ENCODE measurements at regions not wholly inside any gene's neighbourhood (a gene's known extent, or its start where the extent isn't known, plus 50 kb on each side); places are given as distances from the start of the nearest gene placed in this dataset.

- TF ChIP-seq BACH1 (IDR thresholded peaks at IDR 0.05; ENCODE audit: borderline replicate concordance) = no peak
Measured at GRCh38 chr1:109821831-109822745, 58.4 kb upstream of the EPS8L3 start (continued).

GRCh38 chr1:109821221-109821669 is 57.5 kb upstream of the EPS8L3 start:
- DNase-seq (ENCODE audit: low read depth, low spot score) (no peak), FAIRE-seq (no peak), ATAC-seq (no peak)
- ChIA-PET SMC1A (ENCODE audit: uncharacterized antibody, unreplicated experiment) (no interaction called here), POLR2A (interaction anchor here (1.0 kb wide), 1 partner anchor 13 kb away, joined by 3 read pairs; no protein-coding TSS in a partner anchor), CTCF (no interaction called here), RAD21 (ENCODE audit: unreplicated experiment) (no interaction called here)
- WGBS (ENCODE audit: insufficient coverage, insufficient replicate concordance, low lambda C conversion rate, missing lambda C conversion rate) = 68% methylated on average over 8 of the region's 8 CpGs
- no peak overlapping the region for H3K27ac ChIP-seq (ENCODE audit: control insufficient read depth, insufficient read depth)
- no peak overlapping the region for H3K4me3 ChIP-seq
- H3K4me2 ChIP-seq (ENCODE audit: control insufficient read depth, insufficient read depth) = no peak overlapping the region
- no peaks in the 10 kb centered on the region for H4K20me1 ChIP-seq (ENCODE audit: control insufficient read depth, insufficient read depth)
- in situ Hi-C loops (cut with MboI) = no loop called here
- no peaks in the 10 kb centered on the region for H3K36me3 ChIP-seq (ENCODE audit: control insufficient read depth in 2 of 2, insufficient read depth in 2 of 2, low read length in 1 of 2)
- H3K27me3 ChIP-seq (replicated peaks in 1 of 2; ENCODE audit: control insufficient read depth in 2 of 2, insufficient read depth in 2 of 2, low read length in 1 of 2) = no peaks in the 10 kb centered on the region
- no peaks in the 10 kb centered on the region for H3K9me3 ChIP-seq (replicated peaks; ENCODE audit: control insufficient read depth, insufficient read depth, low read length)
- peaks cover 19% of the 10 kb centered on the region for H3K4me1 ChIP-seq (ENCODE audit: control insufficient read depth, insufficient read depth, low read length)
- no peak overlapping the region for H3K9ac ChIP-seq (ENCODE audit: control insufficient read depth, insufficient read depth, low read length)
- no peak overlapping the region for H2AFZ ChIP-seq (ENCODE audit: control insufficient read depth, low read depth, low read length)
- no TSS peak for BruUV-seq (replicated peaks)
- H3K79me2 ChIP-seq (ENCODE audit: control insufficient read depth, insufficient read depth, low read length) = no peaks in the 10 kb centered on the region
- no peak for TF ChIP-seq STAT1 (conservative IDR thresholded peaks at IDR 0.05)
- no peak for TF ChIP-seq PBX3 (IDR thresholded peaks at IDR 0.05; ENCODE audit: insufficient replicate concordance, low read depth, low read length)
- no peak for TF ChIP-seq RBBP5 (conservative IDR thresholded peaks at IDR 0.05)
- no peak for TF ChIP-seq FOXK2 (IDR thresholded peaks at IDR 0.05)
- no peak for TF ChIP-seq BHLHE40 (IDR thresholded peaks at IDR 0.05; ENCODE audit: borderline replicate concordance in 1 of 2, low read depth in 2 of 2, low read length in 1 of 2)
- TF ChIP-seq BCL3 (IDR thresholded peaks at IDR 0.05; ENCODE audit: borderline replicate concordance, insufficient read depth, low read depth, low read length, poor library complexity, severe bottlenecking) = no peak
- no peak for TF ChIP-seq TBL1XR1 (IDR thresholded peaks at IDR 0.05; ENCODE audit: low read depth, low read length)
- no peak for TF ChIP-seq NFYA (IDR thresholded peaks at IDR 0.05; ENCODE audit: borderline replicate concordance, low read depth, low read length)
- intact Hi-C loops (cut with micrococcal nuclease; ENCODE audit: unreplicated experiment) = no loop called here

Data from GM12878 (cell line).